ENCODE measurements at regions not wholly inside any gene's neighbourhood (a gene's known extent, or its start where the extent isn't known, plus 50 kb on each side); places are given as distances from the start of the nearest gene placed in this dataset.

- BruUV-seq (replicated peaks): no TSS peak
- no peaks in the 10 kb centered on the region for H3K4me1 ChIP-seq (ENCODE audit: insufficient read depth, low read length, poor library complexity, severe bottlenecking)
- no peak for TF ChIP-seq CTCF (conservative IDR thresholded peaks at IDR 0.05; ENCODE audit: low read depth, low read length)
- no peak for TF ChIP-seq EZH2 (IDR thresholded peaks at IDR 0.05; ENCODE audit: borderline replicate concordance, low read depth, low read length, poor library complexity, severe bottlenecking)
- DNase-seq (ENCODE audit: low spot score): no peak
- CTCF ChIA-PET: no interaction called here
- no peaks in the 10 kb centered on the region for H3K27me3 ChIP-seq (replicated peaks; ENCODE audit: insufficient read depth, low read depth, low read length, poor library complexity)
- no peaks in the 10 kb centered on the region for H3K36me3 ChIP-seq (ENCODE audit: insufficient read depth, low read length, poor library complexity, severe bottlenecking)
- POLR2A ChIA-PET (ENCODE audit: low non-redundant PET): no interaction called here
- no peak overlapping the region for H3K4me3 ChIP-seq (ENCODE audit: low read depth, low read length, poor library complexity, severe bottlenecking)
- no peak overlapping the region for H3K27ac ChIP-seq (ENCODE audit: low read depth, low read length, poor library complexity, severe bottlenecking)
- no peaks in the 10 kb centered on the region for H3K9me3 ChIP-seq (ENCODE audit: low read depth, low read length, poor library complexity, severe bottlenecking)
- intact Hi-C loops (cut with micrococcal nuclease; ENCODE audit: unreplicated experiment): loop anchor here (10.0 kb wide), 2 partner anchors 678 to 1182 kb away; no protein-coding TSS in a partner anchor
Measured at GRCh38 chr21:27562303-27562702, 595.4 kb upstream of the ADAMTS5 start.

- ChIA-PET POLR2A (ENCODE audit: low non-redundant PET) (no interaction called here), CTCF (no interaction called here)
- TF ChIP-seq CTCF (conservative IDR thresholded peaks at IDR 0.05; ENCODE audit: low read depth, low read length) (no peak), EZH2 (IDR thresholded peaks at IDR 0.05; ENCODE audit: borderline replicate concordance, low read depth, low read length, poor library complexity, severe bottlenecking) (no peak)
- H3K27ac ChIP-seq (ENCODE audit: low read depth, low read length, poor library complexity, severe bottlenecking): no peak overlapping the region
- H3K27me3 ChIP-seq (replicated peaks; ENCODE audit: insufficient read depth, low read depth, low read length, poor library complexity): no peaks in the 10 kb centered on the region
- H3K4me1 ChIP-seq (ENCODE audit: insufficient read depth, low read length, poor library complexity, severe bottlenecking): no peaks in the 10 kb centered on the region
- intact Hi-C loops (cut with micrococcal nuclease; ENCODE audit: unreplicated experiment): loop anchor here (10.0 kb wide), 2 partner anchors 676 to 1184 kb away; no protein-coding TSS in a partner anchor
- H3K9me3 ChIP-seq (ENCODE audit: low read depth, low read length, poor library complexity, severe bottlenecking): no peaks in the 10 kb centered on the region
- no peak for DNase-seq (ENCODE audit: low spot score)
- no peak overlapping the region for H3K4me3 ChIP-seq (ENCODE audit: low read depth, low read length, poor library complexity, severe bottlenecking)
- BruUV-seq (replicated peaks): no TSS peak
- H3K36me3 ChIP-seq (ENCODE audit: insufficient read depth, low read length, poor library complexity, severe bottlenecking): no peaks in the 10 kb centered on the region
Measured at GRCh38 chr21:27561116-27561515, 594.2 kb upstream of the ADAMTS5 start.

GRCh38 chr21:27557356-27557755 is 590.5 kb upstream of the ADAMTS5 start:
- DNase-seq (ENCODE audit: low spot score): no peak
- H3K9me3 ChIP-seq (ENCODE audit: low read depth, low read length, poor library complexity, severe bottlenecking): no peaks in the 10 kb centered on the region
- TF ChIP-seq CTCF (conservative IDR thresholded peaks at IDR 0.05; ENCODE audit: low read depth, low read length) (no peak), EZH2 (IDR thresholded peaks at IDR 0.05; ENCODE audit: borderline replicate concordance, low read depth, low read length, poor library complexity, severe bottlenecking) (no peak)
- no peak overlapping the region for H3K27ac ChIP-seq (ENCODE audit: low read depth, low read length, poor library complexity, severe bottlenecking)
- BruUV-seq (replicated peaks): no TSS peak
- H3K36me3 ChIP-seq (ENCODE audit: insufficient read depth, low read length, poor library complexity, severe bottlenecking): no peaks in the 10 kb centered on the region
- no peaks in the 10 kb centered on the region for H3K27me3 ChIP-seq (replicated peaks; ENCODE audit: insufficient read depth, low read depth, low read length, poor library complexity)
- H3K4me1 ChIP-seq (ENCODE audit: insufficient read depth, low read length, poor library complexity, severe bottlenecking): no peaks in the 10 kb centered on the region
- intact Hi-C loops (cut with micrococcal nuclease; ENCODE audit: unreplicated experiment): no loop called here
- ChIA-PET CTCF (no interaction called here), POLR2A (ENCODE audit: low non-redundant PET) (no interaction called here)
- H3K4me3 ChIP-seq (ENCODE audit: low read depth, low read length, poor library complexity, severe bottlenecking): no peak overlapping the region

Data from A673 (cell line).